NB4 (cell line): ENCODE measurements at regions not wholly inside any gene's neighbourhood (a gene's known extent, or its start where the extent isn't known, plus 50 kb on each side); places are given as distances from the start of the nearest gene placed in this dataset.

Source experiments
- DNase-seq: peaks from one replicate; pipeline ENCODE4 v3.0.0; 2010; ENCODE audit warnings: low read depth
- H3K4me3 ChIP-seq: one replicate; pipeline ENCODE4 v1.5.1; 2011; ENCODE audit warnings: mild to moderate bottlenecking, low read depth, low read length, moderate library complexity
- CTCF ChIP-seq: IDR thresholded peaks from one replicate; pipeline ENCODE4 v1.5.1; 2012; ENCODE audit warnings: low read depth, low read length
- MAX ChIP-seq: IDR thresholded peaks from 2 replicates; pipeline ENCODE4 v1.6.1; 2011; ENCODE audit warnings: low read depth, low read length
- MYC ChIP-seq: IDR thresholded peaks from 2 replicates; pipeline ENCODE4 v1.6.1; 2011; ENCODE audit warnings: low read depth, low read length
- POLR2A ChIP-seq: IDR thresholded peaks from 2 replicates; pipeline ENCODE4 v1.6.1; 2011; ENCODE audit warnings: mild to moderate bottlenecking; ENCODE audit not compliant: insufficient read length; ENCODE audit errors: extremely low read depth

GRCh38 chr4:31015123-31015522, 295.0 kb downstream of the PCDH7 start:
- DNase-seq: no peak
- no peak for TF ChIP-seq MYC
- TF ChIP-seq POLR2A: no peak
- TF ChIP-seq MAX: no peak
- TF ChIP-seq CTCF: no peak

GRCh38 chr4:31016322-31017061, 296.3 kb downstream of the PCDH7 start:
- H3K4me3 ChIP-seq: no peak overlapping the region

More at GRCh38 chr4:31015123-31015522, 295.0 kb downstream of the PCDH7 start:
- no peak overlapping the region for H3K4me3 ChIP-seq

GRCh38 chr4:31020363-31020762, 300.2 kb downstream of the PCDH7 start:
- no peak overlapping the region for H3K4me3 ChIP-seq

More at GRCh38 chr4:31016322-31017061, 296.3 kb downstream of the PCDH7 start:
- no peak for DNase-seq
- no peak for TF ChIP-seq MAX
- TF ChIP-seq CTCF: no peak
- TF ChIP-seq MYC: no peak
- no peak for TF ChIP-seq POLR2A

GRCh38 chr4:31021008-31021407, 300.8 kb downstream of the PCDH7 start:
- TF ChIP-seq POLR2A: no peak
- no peak for TF ChIP-seq MYC
- no peak for TF ChIP-seq MAX
- no peak for TF ChIP-seq CTCF
- no peak for DNase-seq
- no peak overlapping the region for H3K4me3 ChIP-seq

More at GRCh38 chr4:31020363-31020762, 300.2 kb downstream of the PCDH7 start:
- no peak for DNase-seq
- TF ChIP-seq POLR2A (no peak), CTCF (no peak), MAX (no peak), MYC (no peak)

GRCh38 chr4:31022702-31023101, 302.5 kb downstream of the PCDH7 start:
- DNase-seq: no peak
- TF ChIP-seq POLR2A: no peak
- TF ChIP-seq MYC: no peak
- TF ChIP-seq MAX: no peak
- TF ChIP-seq CTCF: no peak
- H3K4me3 ChIP-seq: no peak overlapping the region
